Panc1 (cell line): ENCODE measurements at regions not wholly inside any gene's neighbourhood (a gene's known extent, or its start where the extent isn't known, plus 50 kb on each side); places are given as distances from the start of the nearest gene placed in this dataset.

Experiments used
- ATAC-seq: fragments of 200-7000 bp; cut with Tn5 transposase; 2 replicates; pipeline ENCODE4 v1.9.1; 2020; ENCODE audit warnings: mild to moderate bottlenecking, moderate library complexity
- BruUV-seq: library from RNA; stranded (reverse); fragments of 400-500 nt; replicated peaks from 2 replicates; lab custom pipeline; 2021; lab: Mats Ljungman, UMichigan
- CTCF ChIA-PET: fragments of 300-600 bp; sonication (Branson Sonifier 250); formaldehyde crosslinking; loops from one replicate; lab custom pipeline; 2022; ENCODE audit warnings: antibody characterized with exemption; lab: Charles Lee
- POLR2A ChIA-PET: fragments of 300-600 bp; sonication (Branson Sonifier 250); formaldehyde crosslinking; loops from one replicate; lab custom pipeline; 2022; ENCODE audit warnings: antibody characterized with exemption; lab: Charles Lee
- DNase-seq: peaks from one replicate; pipeline ENCODE4 v3.0.0-alpha.2; 2010; ENCODE audit warnings: low read depth, low spot score
- H3K27ac ChIP-seq: 2 replicates; pipeline ENCODE4 v1.5.1; 2011; ENCODE audit warnings: mild to moderate bottlenecking, low read length, inconsistent platforms
- H3K27me3 ChIP-seq: fragments of 200-500 bp; sonication (Bioruptor generic); 2 replicates; pipeline ENCODE4 v1.6.0; 2014; ENCODE audit warnings: low read length, inconsistent platforms; ENCODE audit not compliant: control insufficient read depth, insufficient read depth
- H3K36me3 ChIP-seq: fragments of 200-500 bp; sonication (Bioruptor generic); 2 replicates; pipeline ENCODE4 v1.5.1; 2014; ENCODE audit warnings: inconsistent platforms, mild to moderate bottlenecking, low read length, moderate library complexity; ENCODE audit not compliant: control insufficient read depth, insufficient read depth
- H3K4me1 ChIP-seq: 2 replicates; pipeline ENCODE4 v1.5.1; 2011; ENCODE audit warnings: inconsistent platforms, mild to moderate bottlenecking, low read length, moderate library complexity; ENCODE audit not compliant: control insufficient read depth, insufficient read depth
- H3K4me3 ChIP-seq, 2 experiments: 2 replicates each; pipeline ENCODE4 v1.5.1; 2011 to 2012; ENCODE audit warnings: low read depth in 2 of 2, low read length in 2 of 2, mild to moderate bottlenecking in 2 of 2, inconsistent platforms in 1 of 2, moderate library complexity in 1 of 2
- H3K9me3 ChIP-seq: fragments of 200-500 bp; sonication (Bioruptor generic); 2 replicates; pipeline ENCODE4 v1.5.1; 2014; ENCODE audit warnings: low read depth, mild to moderate bottlenecking, inconsistent platforms, low read length, moderate library complexity; ENCODE audit not compliant: control insufficient read depth, insufficient read depth
- POLR2AphosphoS5 ChIP-seq: IDR thresholded peaks from 2 replicates; pipeline ENCODE4 v1.6.1; 2012; ENCODE audit warnings: mild to moderate bottlenecking, low read depth, low read length, moderate library complexity
- SIN3A ChIP-seq: IDR thresholded peaks from 2 replicates; pipeline ENCODE4 v1.6.1; 2012; ENCODE audit warnings: low read depth, mild to moderate bottlenecking, low read length, moderate library complexity, borderline replicate concordance; ENCODE audit not compliant: insufficient read depth
- TCF7L2 ChIP-seq: IDR thresholded peaks from 2 replicates; pipeline ENCODE4 v1.6.1; 2011; ENCODE audit warnings: mild to moderate bottlenecking, low read depth, low read length, inconsistent platforms
- in situ Hi-C: cut with HindIII; loops from 2 replicates; pipeline ENCODE4 v1.10.0; 2016; ENCODE audit warnings: low sequenced_read_pairs, low pct_unique_long_range_greater_than_20kb
- intact Hi-C: fragments of 100-400 bp; cut with micrococcal nuclease; formaldehyde crosslinking; loops from one replicate; pipeline ENCODE4 v1.10.0; 2022; ENCODE audit not compliant: unreplicated experiment
- TF ChIP-seq, protein P1 (sequence below): fragments of 450-650 bp; IDR thresholded peaks from 2 replicates; pipeline ENCODE4 v1.5.1; 2017; ENCODE audit warnings: mild to moderate bottlenecking
- TF ChIP-seq, protein P2 (sequence below), 2 experiments: IDR thresholded peaks; 2 replicates each; pipeline ENCODE4 v1.6.1; 2011 to 2012; ENCODE audit warnings: low read depth in 2 of 2, control low read depth in 1 of 2, low read length in 1 of 2, mild to moderate bottlenecking in 1 of 2, moderate library complexity in 1 of 2; ENCODE audit not compliant: insufficient read depth in 1 of 2

DNA sequence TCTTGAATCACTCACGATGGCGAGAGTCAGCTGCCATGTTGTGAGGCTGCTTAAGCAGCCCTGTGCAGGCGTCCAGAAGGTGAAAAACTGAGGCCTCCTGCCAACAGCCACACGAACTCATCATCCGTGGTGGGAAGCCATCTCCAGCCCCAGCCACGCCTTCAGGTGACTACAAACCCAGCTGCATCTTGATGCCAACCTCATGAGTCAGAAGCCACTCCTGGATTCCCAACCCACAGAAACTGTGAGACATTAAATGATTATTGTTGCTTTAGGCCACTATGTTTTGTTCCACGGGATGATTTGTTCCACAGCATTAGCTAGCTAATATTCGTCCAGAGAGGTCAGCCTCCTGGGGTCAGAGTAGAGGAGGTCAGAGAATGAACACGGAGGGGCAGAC is 80.5 kb downstream of the SNX5 start:
- CTCF ChIA-PET: no interaction called here
- DNase-seq: no peak

DNA sequence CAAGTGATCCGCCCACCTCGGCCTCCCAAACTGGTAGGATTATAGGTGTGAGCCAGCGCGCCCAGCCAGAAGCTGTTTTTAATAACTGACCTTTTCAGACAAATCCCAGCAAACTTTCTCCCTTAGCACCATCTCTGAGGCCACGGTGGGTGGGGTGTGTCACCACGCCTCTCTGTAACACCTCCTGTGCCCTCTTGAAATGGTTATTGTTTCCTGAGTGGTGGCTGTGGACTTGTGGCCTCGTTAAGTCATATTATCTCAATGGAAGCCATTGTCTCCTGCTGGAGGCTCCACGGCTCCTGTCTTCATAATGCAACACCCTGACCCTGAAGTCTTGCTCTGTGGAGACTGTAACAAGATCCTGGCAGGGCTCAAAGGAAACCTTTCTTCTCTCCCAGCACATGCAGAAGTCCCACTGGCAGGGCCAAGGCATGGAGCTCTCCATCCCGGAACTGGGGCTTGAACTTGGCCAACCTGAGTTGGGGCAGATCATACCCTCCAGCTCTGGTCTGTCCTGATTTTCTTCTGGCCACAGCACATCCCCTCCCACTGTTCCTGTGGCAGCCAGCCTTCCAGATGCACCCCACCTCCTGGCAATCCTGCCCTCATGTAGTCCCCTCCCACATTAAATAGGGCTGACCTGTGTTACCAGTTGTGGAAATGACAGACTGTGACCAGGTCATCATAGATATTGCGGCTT is 81.1 kb downstream of the SNX5 start:
- H3K4me1 ChIP-seq: peaks cover 7% of the 10 kb centered on the region
- POLR2A ChIA-PET: no interaction called here
- no peak overlapping the region for H3K27ac ChIP-seq
- peaks cover 7% of the 10 kb centered on the region; the same call in 1 of the 2 replicates for H3K9me3 ChIP-seq
- no peak for TF ChIP-seq POLR2AphosphoS5
- no peak for TF ChIP-seq TCF7L2
- TF ChIP-seq, protein P1, sequence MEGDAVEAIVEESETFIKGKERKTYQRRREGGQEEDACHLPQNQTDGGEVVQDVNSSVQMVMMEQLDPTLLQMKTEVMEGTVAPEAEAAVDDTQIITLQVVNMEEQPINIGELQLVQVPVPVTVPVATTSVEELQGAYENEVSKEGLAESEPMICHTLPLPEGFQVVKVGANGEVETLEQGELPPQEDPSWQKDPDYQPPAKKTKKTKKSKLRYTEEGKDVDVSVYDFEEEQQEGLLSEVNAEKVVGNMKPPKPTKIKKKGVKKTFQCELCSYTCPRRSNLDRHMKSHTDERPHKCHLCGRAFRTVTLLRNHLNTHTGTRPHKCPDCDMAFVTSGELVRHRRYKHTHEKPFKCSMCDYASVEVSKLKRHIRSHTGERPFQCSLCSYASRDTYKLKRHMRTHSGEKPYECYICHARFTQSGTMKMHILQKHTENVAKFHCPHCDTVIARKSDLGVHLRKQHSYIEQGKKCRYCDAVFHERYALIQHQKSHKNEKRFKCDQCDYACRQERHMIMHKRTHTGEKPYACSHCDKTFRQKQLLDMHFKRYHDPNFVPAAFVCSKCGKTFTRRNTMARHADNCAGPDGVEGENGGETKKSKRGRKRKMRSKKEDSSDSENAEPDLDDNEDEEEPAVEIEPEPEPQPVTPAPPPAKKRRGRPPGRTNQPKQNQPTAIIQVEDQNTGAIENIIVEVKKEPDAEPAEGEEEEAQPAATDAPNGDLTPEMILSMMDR: no peak
- TF ChIP-seq, protein P2, sequence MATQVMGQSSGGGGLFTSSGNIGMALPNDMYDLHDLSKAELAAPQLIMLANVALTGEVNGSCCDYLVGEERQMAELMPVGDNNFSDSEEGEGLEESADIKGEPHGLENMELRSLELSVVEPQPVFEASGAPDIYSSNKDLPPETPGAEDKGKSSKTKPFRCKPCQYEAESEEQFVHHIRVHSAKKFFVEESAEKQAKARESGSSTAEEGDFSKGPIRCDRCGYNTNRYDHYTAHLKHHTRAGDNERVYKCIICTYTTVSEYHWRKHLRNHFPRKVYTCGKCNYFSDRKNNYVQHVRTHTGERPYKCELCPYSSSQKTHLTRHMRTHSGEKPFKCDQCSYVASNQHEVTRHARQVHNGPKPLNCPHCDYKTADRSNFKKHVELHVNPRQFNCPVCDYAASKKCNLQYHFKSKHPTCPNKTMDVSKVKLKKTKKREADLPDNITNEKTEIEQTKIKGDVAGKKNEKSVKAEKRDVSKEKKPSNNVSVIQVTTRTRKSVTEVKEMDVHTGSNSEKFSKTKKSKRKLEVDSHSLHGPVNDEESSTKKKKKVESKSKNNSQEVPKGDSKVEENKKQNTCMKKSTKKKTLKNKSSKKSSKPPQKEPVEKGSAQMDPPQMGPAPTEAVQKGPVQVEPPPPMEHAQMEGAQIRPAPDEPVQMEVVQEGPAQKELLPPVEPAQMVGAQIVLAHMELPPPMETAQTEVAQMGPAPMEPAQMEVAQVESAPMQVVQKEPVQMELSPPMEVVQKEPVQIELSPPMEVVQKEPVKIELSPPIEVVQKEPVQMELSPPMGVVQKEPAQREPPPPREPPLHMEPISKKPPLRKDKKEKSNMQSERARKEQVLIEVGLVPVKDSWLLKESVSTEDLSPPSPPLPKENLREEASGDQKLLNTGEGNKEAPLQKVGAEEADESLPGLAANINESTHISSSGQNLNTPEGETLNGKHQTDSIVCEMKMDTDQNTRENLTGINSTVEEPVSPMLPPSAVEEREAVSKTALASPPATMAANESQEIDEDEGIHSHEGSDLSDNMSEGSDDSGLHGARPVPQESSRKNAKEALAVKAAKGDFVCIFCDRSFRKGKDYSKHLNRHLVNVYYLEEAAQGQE (IDR thresholded peaks at IDR 0.05; ENCODE audit: insufficient read depth in 1 of 2, low read depth in 2 of 2, low read length in 1 of 2): no peak
- TF ChIP-seq SIN3A: no peak
- in situ Hi-C loops: no loop called here
- ATAC-seq (no peak), DNase-seq (no peak)
- no peak overlapping the region for H3K4me3 ChIP-seq
- CTCF ChIA-PET: no interaction called here
- intact Hi-C loops: no loop called here
- H3K27me3 ChIP-seq: no peaks in the 10 kb centered on the region
- no TSS peak for BruUV-seq
- no peaks in the 10 kb centered on the region for H3K36me3 ChIP-seq

More for the DNA sequence above, 80.5 kb downstream of the SNX5 start:
- no peak overlapping the region for H3K4me3 ChIP-seq
- in situ Hi-C loops: no loop called here
- no peaks in the 10 kb centered on the region for H3K36me3 ChIP-seq
- H3K27ac ChIP-seq: no peak overlapping the region
- POLR2A ChIA-PET: no interaction called here
- no peak for ATAC-seq
- TF ChIP-seq, protein P1: no peak
- TF ChIP-seq TCF7L2: no peak
- TF ChIP-seq, protein P2 (IDR thresholded peaks at IDR 0.05; ENCODE audit: insufficient read depth in 1 of 2, low read depth in 2 of 2, low read length in 1 of 2): no peak
- TF ChIP-seq SIN3A: no peak
- TF ChIP-seq POLR2AphosphoS5: no peak
- BruUV-seq: no TSS peak
- peaks cover 1% of the 10 kb centered on the region for H3K4me1 ChIP-seq
- H3K27me3 ChIP-seq: no peaks in the 10 kb centered on the region
- H3K9me3 ChIP-seq: peaks cover 7% of the 10 kb centered on the region; the same call in 1 of the 2 replicates
- intact Hi-C loops: no loop called here
